GDM1 (cell line): ENCODE measurements at regions not wholly inside any gene's neighbourhood (a gene's known extent, or its start where the extent isn't known, plus 50 kb on each side); places are given as distances from the start of the nearest gene placed in this dataset.

Source experiments
- DNase-seq: peaks from one replicate; lab custom pipeline; 2025; lab: John Stamatoyannopoulos, UW

GRCh38 chr13:105527127-105527526 lies 1008.3 kb downstream of the EFNB2 start:
- no peak for DNase-seq

- no peak for DNase-seq
These were observed 1015.7 kb downstream of the EFNB2 start for GRCh38 chr13:105519771-105520170.

GRCh38 chr13:105518086-105518485 lies 1017.4 kb downstream of the EFNB2 start:
- no peak for DNase-seq

GRCh38 chr13:105514401-105514800 lies 1021.1 kb downstream of the EFNB2 start:
- no peak for DNase-seq

GRCh38 chr13:105513448-105513847 lies 1022.0 kb downstream of the EFNB2 start:
- DNase-seq, result no peak

- no peak for DNase-seq
These were observed 1025.3 kb downstream of the EFNB2 start for GRCh38 chr13:105509981-105510762.

GRCh38 chr13:105506463-105506862 lies 1029.0 kb downstream of the EFNB2 start:
- DNase-seq, result no peak

GRCh38 chr13:105502193-105502592 lies 1033.3 kb downstream of the EFNB2 start:
- DNase-seq, result no peak

GRCh38 chr13:105497597-105497996 lies 1037.9 kb downstream of the EFNB2 start:
- DNase-seq, result no peak

- DNase-seq, result no peak
These were observed 1043.2 kb downstream of the EFNB2 start for GRCh38 chr13:105492216-105492615.

GRCh38 chr13:105491345-105491744 lies 1044.1 kb downstream of the EFNB2 start:
- no peak for DNase-seq

GRCh38 chr13:105485081-105485480 lies 1050.4 kb downstream of the EFNB2 start:
- DNase-seq, result no peak

GRCh38 chr13:105474983-105475610 lies 1060.4 kb downstream of the EFNB2 start:
- no peak for DNase-seq

GRCh38 chr13:105471673-105472072 lies 1063.8 kb downstream of the EFNB2 start:
- DNase-seq, result no peak

GRCh38 chr13:105466376-105466775 lies 1069.1 kb downstream of the EFNB2 start:
- no peak for DNase-seq

- DNase-seq, result no peak
These were observed 1069.7 kb downstream of the EFNB2 start, which contains the start of gene DAOA for GRCh38 chr13:105465745-105466144. TSS of gene DAOA (plus strand) at chr13:105466045.

GRCh38 chr13:105465251-105465650 lies 1070.2 kb downstream of the EFNB2 start:
- no peak for DNase-seq

GRCh38 chr13:105464249-105464648 lies 1071.2 kb downstream of the EFNB2 start:
- DNase-seq, result no peak

GRCh38 chr13:105463011-105463501 lies 1072.4 kb downstream of the EFNB2 start:
- DNase-seq, result no peak

GRCh38 chr13:105462098-105462497 lies 1073.4 kb downstream of the EFNB2 start:
- no peak for DNase-seq

GRCh38 chr13:105452895-105453294 lies 1082.6 kb downstream of the EFNB2 start:
- DNase-seq, result no peak

- no peak for DNase-seq
These were observed 1084.7 kb downstream of the EFNB2 start for GRCh38 chr13:105450784-105451183.

- no peak for DNase-seq
These were observed 1086.7 kb downstream of the EFNB2 start for GRCh38 chr13:105448811-105449210.
